CD14-positive monocyte (primary cell): ENCODE measurements at regions not wholly inside any gene's neighbourhood (a gene's known extent, or its start where the extent isn't known, plus 50 kb on each side); places are given as distances from the start of the nearest gene placed in this dataset.

Source experiments
- DNase-seq, 3 donors: peaks; one replicate each; pipeline ENCODE4 v3.0.0-alpha.2; 2011 to 2022
- H2AFZ ChIP-seq: 2 replicates; pipeline ENCODE4 v1.6.0; 2012; ENCODE audit warnings: mild to moderate bottlenecking, low read depth, low read length, inconsistent platforms; ENCODE audit not compliant: insufficient read depth, poor library complexity, severe bottlenecking
- H3K27ac ChIP-seq, 2 donors: 1 replicate in 1 of 2; 2 replicates in 1 of 2; pipeline ENCODE4 v1.5.1; 2012 to 2013; ENCODE audit warnings: low read length in 2 of 2, control low read depth in 1 of 2, inconsistent platforms in 1 of 2, low read depth in 1 of 2, mild to moderate bottlenecking in 1 of 2
- H3K27me3 ChIP-seq, 2 donors: one replicate each; pipeline versions ENCODE4 v1.6.0 to v1.6.1; 2011 to 2013; ENCODE audit warnings: low read length in 2 of 2; ENCODE audit not compliant: control insufficient read depth in 2 of 2, insufficient read depth in 2 of 2
- H3K36me3 ChIP-seq, 2 donors: replicated peaks in 1 of 2; 1 replicate in 1 of 2; 2 replicates in 1 of 2; pipeline versions ENCODE4 v1.5.1 to v1.6.1; 2012 to 2013; ENCODE audit warnings: low read length in 2 of 2, control low read depth in 1 of 2, inconsistent platforms in 1 of 2, mild to moderate bottlenecking in 1 of 2; ENCODE audit not compliant: insufficient read depth in 2 of 2, control insufficient read depth in 1 of 2
- H3K4me1 ChIP-seq, 2 donors: 1 replicate in 1 of 2; 2 replicates in 1 of 2; pipeline versions ENCODE4 v1.5.1 to v1.6.1; 2012 to 2013; ENCODE audit warnings: low read length in 2 of 2, control low read depth in 1 of 2, inconsistent platforms in 1 of 2, mild to moderate bottlenecking in 1 of 2, moderate library complexity in 1 of 2; ENCODE audit not compliant: insufficient read depth in 2 of 2, control insufficient read depth in 1 of 2
- H3K4me2 ChIP-seq: replicated peaks from 2 replicates; pipeline ENCODE3; 2012; ENCODE audit warnings: low read length, moderate library complexity, mild to moderate bottlenecking; ENCODE audit not compliant: poor library complexity, severe bottlenecking; ENCODE audit errors: extremely low read depth
- H3K4me3 ChIP-seq, 3 experiments: fragments of 200-600 bp in 1 of 3; sonication (generic) in 1 of 3; replicated peaks in 1 of 3; 1 replicate in 2 of 3; 2 replicates in 1 of 3; pipeline ENCODE4 v1.5.1; 2011 to 2013; ENCODE audit warnings: low read length in 3 of 3, mild to moderate bottlenecking in 3 of 3, control low read depth in 2 of 3, low read depth in 2 of 3, inconsistent platforms in 1 of 3, moderate library complexity in 1 of 3
- H3K79me2 ChIP-seq: 2 replicates; pipeline ENCODE4 v1.6.0; 2012; ENCODE audit warnings: mild to moderate bottlenecking, control low read depth, inconsistent platforms, low read length, moderate library complexity; ENCODE audit not compliant: insufficient read depth
- H3K9ac ChIP-seq: 2 replicates; pipeline ENCODE4 v1.6.0; 2017; ENCODE audit warnings: low read length, mild to moderate bottlenecking; ENCODE audit not compliant: insufficient read depth, poor library complexity, severe bottlenecking
- H3K9me3 ChIP-seq, 2 donors: replicated peaks in 1 of 2; 1 replicate in 1 of 2; 2 replicates in 1 of 2; pipeline versions ENCODE4 v1.5.1 to v1.6.1; 2012 to 2013; ENCODE audit warnings: low read length in 2 of 2, control low read depth in 1 of 2; ENCODE audit not compliant: control insufficient read depth in 1 of 2, insufficient read depth in 1 of 2
- H4K20me1 ChIP-seq: 2 replicates; pipeline ENCODE4 v1.6.0; 2012; ENCODE audit warnings: mild to moderate bottlenecking, low read length, control low read depth, moderate library complexity; ENCODE audit not compliant: insufficient read depth
- H3K27ac Mint-ChIP-seq, 7 donors: one replicate each; pipeline ENCODE4 v1.8.0; 2020; ENCODE audit warnings: mild to moderate bottlenecking in 7 of 7, mixed read lengths in 7 of 7, moderate library complexity in 6 of 7, inconsistent platforms in 2 of 7
- H3K27me3 Mint-ChIP-seq, 3 donors: one replicate each; pipeline ENCODE4 v1.8.0; 2021 to 2022; ENCODE audit warnings: low read depth in 3 of 3, mild to moderate bottlenecking in 3 of 3, mixed read lengths in 3 of 3, moderate library complexity in 3 of 3, inconsistent platforms in 1 of 3
- H3K36me3 Mint-ChIP-seq, 2 donors: one replicate each; pipeline ENCODE4 v1.8.0; 2020; ENCODE audit warnings: mixed read lengths in 2 of 2, inconsistent platforms in 1 of 2, mild to moderate bottlenecking in 1 of 2
- H3K4me1 Mint-ChIP-seq: one replicate; pipeline ENCODE4 v1.8.0; 2020; ENCODE audit warnings: mild to moderate bottlenecking, mixed read lengths
- H3K4me3 Mint-ChIP-seq, 2 donors: one replicate each; pipeline ENCODE4 v1.8.0; 2020; ENCODE audit warnings: mild to moderate bottlenecking in 2 of 2, mixed read lengths in 2 of 2, moderate library complexity in 1 of 2
- H3K9me3 Mint-ChIP-seq, 7 donors: one replicate each; pipeline ENCODE4 v1.8.0; 2020 to 2022; ENCODE audit warnings: mixed read lengths in 7 of 7, mild to moderate bottlenecking in 6 of 7, moderate library complexity in 6 of 7, inconsistent platforms in 2 of 7
- WGBS: methylation state at CpG from one replicate; pipeline ENCODE4 v1.1.5; 2013; ENCODE audit warnings: missing lambda C conversion rate; ENCODE audit not compliant: insufficient coverage; 5-methylcytosine and 5-hydroxymethylcytosine counted together
- intact Hi-C, 2 donors: fragments of 100-400 bp; cut with micrococcal nuclease; formaldehyde crosslinking; loops; one replicate each; pipeline versions ENCODE4 v1.15.0 to v1.15.1; 2023
- TF ChIP-seq, protein P1 (sequence below): fragments of 200-600 bp; IDR thresholded peaks from one replicate; pipeline ENCODE4 v1.8.0; 2022; ENCODE audit warnings: antibody characterized with exemption, mild to moderate bottlenecking

DNA sequence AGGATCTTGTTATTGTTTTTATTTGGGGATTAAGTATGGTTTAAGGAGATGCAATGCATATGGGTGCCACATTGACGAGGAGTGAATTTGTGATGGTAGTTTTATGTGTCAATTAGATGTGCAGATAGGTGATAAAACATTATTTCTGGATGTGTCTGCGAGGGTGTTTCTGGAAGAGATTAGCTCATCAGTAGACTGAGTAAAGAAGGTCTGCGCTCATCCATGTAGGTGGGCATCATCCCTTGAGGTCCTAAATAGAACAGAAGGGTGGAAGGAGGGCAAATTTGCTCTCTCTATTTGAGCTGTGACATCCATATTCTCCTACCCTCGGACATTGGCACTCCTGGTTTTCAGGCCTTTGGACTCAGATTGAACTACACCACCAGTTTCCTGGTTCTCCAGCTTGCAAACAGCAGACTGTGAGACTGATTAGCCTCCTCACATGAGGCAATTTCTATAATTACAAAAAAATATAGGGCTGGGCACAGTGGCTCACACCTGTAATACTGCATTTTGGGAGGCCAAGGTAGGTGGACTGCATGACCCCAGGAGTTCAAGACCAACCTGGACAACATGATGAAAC, 118.2 kb upstream of the ZNF678 start:
- H3K9me3 Mint-ChIP-seq: peaks cover 2 to 17% (median 7%) of the 10 kb centered on the region in 7 donors
- intact Hi-C loops: no loop called here
- no peak overlapping the region for H3K27ac Mint-ChIP-seq
- peaks cover 9% of the 10 kb centered on the region for H3K4me1 Mint-ChIP-seq
- Histone ChIP-seq H3K36me3 (no peaks in the 10 kb centered on the region), H3K4me1 (peaks cover 0 to 4% of the 10 kb centered on the region in 2 donors), H3K27me3 (peaks cover 0 to 5% of the 10 kb centered on the region in 2 donors), H3K27ac (no peak overlapping the region), H3K79me2 (no peaks in the 10 kb centered on the region), H3K9ac (no peak overlapping the region), H3K4me2 (no peak overlapping the region), H4K20me1 (no peaks in the 10 kb centered on the region), H3K9me3 (peaks cover 0 to 4% of the 10 kb centered on the region in 2 donors), H3K4me3 (no peak overlapping the region), H2AFZ (no peak overlapping the region)
- DNase-seq: no peak
- no peak overlapping the region for H3K4me3 Mint-ChIP-seq
- H3K36me3 Mint-ChIP-seq: no peaks in the 10 kb centered on the region
- WGBS: 71% methylated on average over 3 of the region's 4 CpGs
- TF ChIP-seq, protein P1, sequence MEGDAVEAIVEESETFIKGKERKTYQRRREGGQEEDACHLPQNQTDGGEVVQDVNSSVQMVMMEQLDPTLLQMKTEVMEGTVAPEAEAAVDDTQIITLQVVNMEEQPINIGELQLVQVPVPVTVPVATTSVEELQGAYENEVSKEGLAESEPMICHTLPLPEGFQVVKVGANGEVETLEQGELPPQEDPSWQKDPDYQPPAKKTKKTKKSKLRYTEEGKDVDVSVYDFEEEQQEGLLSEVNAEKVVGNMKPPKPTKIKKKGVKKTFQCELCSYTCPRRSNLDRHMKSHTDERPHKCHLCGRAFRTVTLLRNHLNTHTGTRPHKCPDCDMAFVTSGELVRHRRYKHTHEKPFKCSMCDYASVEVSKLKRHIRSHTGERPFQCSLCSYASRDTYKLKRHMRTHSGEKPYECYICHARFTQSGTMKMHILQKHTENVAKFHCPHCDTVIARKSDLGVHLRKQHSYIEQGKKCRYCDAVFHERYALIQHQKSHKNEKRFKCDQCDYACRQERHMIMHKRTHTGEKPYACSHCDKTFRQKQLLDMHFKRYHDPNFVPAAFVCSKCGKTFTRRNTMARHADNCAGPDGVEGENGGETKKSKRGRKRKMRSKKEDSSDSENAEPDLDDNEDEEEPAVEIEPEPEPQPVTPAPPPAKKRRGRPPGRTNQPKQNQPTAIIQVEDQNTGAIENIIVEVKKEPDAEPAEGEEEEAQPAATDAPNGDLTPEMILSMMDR: no peak
- H3K27me3 Mint-ChIP-seq: peaks cover 7 to 12% (median 9%) of the 10 kb centered on the region in 3 donors

DNA sequence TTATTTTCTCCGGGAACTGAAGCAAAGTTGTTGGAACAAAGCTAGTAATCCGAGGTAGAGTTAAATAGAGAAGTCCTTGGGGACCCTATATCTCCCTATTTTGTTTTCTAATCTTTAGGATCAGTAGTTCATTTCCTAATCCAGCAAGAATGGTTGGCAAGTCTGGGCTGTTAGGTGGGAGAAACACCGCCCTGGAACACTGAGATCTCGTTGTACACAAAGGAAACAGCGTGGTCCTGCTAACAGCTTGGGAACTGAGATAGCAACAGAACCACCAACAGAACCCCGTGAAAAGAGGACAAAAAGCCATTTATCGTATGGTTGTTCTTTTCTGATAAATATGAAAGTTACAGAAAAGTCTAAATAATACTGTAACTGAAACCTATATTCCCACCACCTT, 121.9 kb upstream of the CDC42BPA start:
- Histone ChIP-seq H3K4me3 (no peak overlapping the region), H3K27ac (no peak overlapping the region), H3K9me3 (no peaks in the 10 kb centered on the region), H3K9ac (no peak overlapping the region), H3K4me1 (peaks cover 0 to 2% of the 10 kb centered on the region in 2 donors), H2AFZ (no peak overlapping the region), H3K79me2 (no peaks in the 10 kb centered on the region), H3K27me3 (no peaks in the 10 kb centered on the region), H3K36me3 (no peaks in the 10 kb centered on the region), H4K20me1 (no peaks in the 10 kb centered on the region), H3K4me2 (no peak overlapping the region)
- intact Hi-C loops: no loop called here
- no peak for DNase-seq
- Mint-ChIP-seq H3K36me3 (no peaks in the 10 kb centered on the region), H3K9me3 (peaks cover 0 to 2% (median 0%) of the 10 kb centered on the region in 7 donors), H3K27ac (no peak overlapping the region), H3K27me3 (peaks cover 3 to 16% (median 8%) of the 10 kb centered on the region in 3 donors), H3K4me1 (peaks cover 2% of the 10 kb centered on the region), H3K4me3 (no peak overlapping the region)
- 80% methylated on average over 1 of the region's 7 CpGs for WGBS
- TF ChIP-seq, protein P1: no peak
